Tibial nerve (tissue), 4 donors: ENCODE measurements at regions not wholly inside any gene's neighbourhood (a gene's known extent, or its start where the extent isn't known, plus 50 kb on each side); places are given as distances from the start of the nearest gene placed in this dataset.

Experiments
- DNase-seq, 2 donors: peaks; one replicate each; pipeline ENCODE4 v3.0.0-alpha.2; 2019; ENCODE audit warnings: low spot score in 2 of 2
- H3K27ac ChIP-seq, 4 donors: fragments of 200-600 bp; sonication (generic) in 3 of 4; one replicate each; pipeline ENCODE4 v1.5.1; 2017 to 2019; ENCODE audit warnings: mild to moderate bottlenecking in 1 of 4
- H3K27me3 ChIP-seq, 2 donors: fragments of 200-600 bp; sonication (generic) in 1 of 2; one replicate each; pipeline versions ENCODE4 v1.5.1 to v1.6.0; 2017 to 2019
- H3K36me3 ChIP-seq, 3 donors: fragments of 200-600 bp; sonication (generic); one replicate each; pipeline ENCODE4 v1.5.1; 2018 to 2019
- H3K4me1 ChIP-seq, 4 donors: fragments of 200-600 bp; sonication (generic) in 3 of 4; one replicate each; pipeline ENCODE4 v1.5.1; 2017 to 2019
- H3K4me3 ChIP-seq, 4 donors: fragments of 200-600 bp; sonication (generic) in 3 of 4; one replicate each; pipeline ENCODE4 v1.5.1; 2017 to 2019; ENCODE audit warnings: mild to moderate bottlenecking in 1 of 4, moderate library complexity in 1 of 4
- H3K9me3 ChIP-seq, 4 donors: fragments of 200-600 bp; sonication (generic) in 3 of 4; one replicate each; pipeline ENCODE4 v1.5.1; 2017 to 2019
- CTCF ChIP-seq, 5 experiments: fragments of 200-600 bp in 3 of 5; fragments of 450-650 bp in 2 of 5; sonication (generic) in 3 of 5; IDR thresholded peaks; one replicate each; pipeline ENCODE4 v1.5.1; 2016 to 2019; ENCODE audit warnings: antibody characterized with exemption in 5 of 5, mild to moderate bottlenecking in 3 of 5, moderate library complexity in 2 of 5
- EP300 ChIP-seq, 2 donors: sonication (generic); formaldehyde crosslinking; IDR thresholded peaks; one replicate each; pipeline ENCODE4 v1.6.1; 2017; ENCODE audit warnings: antibody characterized with exemption in 2 of 2, mild to moderate bottlenecking in 1 of 2
- POLR2A ChIP-seq, 2 donors: fragments of 450-650 bp; IDR thresholded peaks; one replicate each; pipeline ENCODE4 v1.6.1; 2017; ENCODE audit warnings: antibody characterized with exemption in 2 of 2, mild to moderate bottlenecking in 2 of 2, moderate library complexity in 2 of 2
- WGBS, 2 donors: methylation state at CpG; one replicate each; pipeline ENCODE4 v1.1.5; 2018; 5-methylcytosine and 5-hydroxymethylcytosine counted together

- Histone ChIP-seq H3K27ac (no peak overlapping the region), H3K4me1 (peaks cover 0 to 36% (median 5%) of the 10 kb centered on the region in 4 donors), H3K9me3 (no peaks in the 10 kb centered on the region), H3K27me3 (no peaks in the 10 kb centered on the region), H3K36me3 (no peaks in the 10 kb centered on the region), H3K4me3 (no peak overlapping the region)
- TF ChIP-seq EP300 (IDR thresholded peaks at IDR 0.05) (no peak), POLR2A (IDR thresholded peaks at IDR 0.05) (no peak), CTCF (IDR thresholded peaks at IDR 0.05) (no peak)
- DNase-seq, result no peak
- 80 to 82% methylated on average over 6 of the region's 6 CpGs for WGBS, 2 donors
Measured at GRCh38 chr1:112319371-112320040, 76.5 kb upstream of the CTTNBP2NL start.

GRCh38 chr1:112320058-112320457 is 76.0 kb upstream of the CTTNBP2NL start:
- TF ChIP-seq POLR2A (IDR thresholded peaks at IDR 0.05) (no peak), CTCF (IDR thresholded peaks at IDR 0.05) (no peak), EP300 (IDR thresholded peaks at IDR 0.05) (no peak)
- Histone ChIP-seq H3K9me3 (no peaks in the 10 kb centered on the region), H3K4me1 (peaks cover 0 to 36% (median 5%) of the 10 kb centered on the region in 4 donors), H3K4me3 (no peak overlapping the region), H3K36me3 (no peaks in the 10 kb centered on the region), H3K27me3 (no peaks in the 10 kb centered on the region), H3K27ac (no peak overlapping the region)
- DNase-seq, result no peak
- WGBS, 2 donors, result 72 to 91% methylated on average over 2 of the region's 2 CpGs

GRCh38 chr1:112322018-112322417 is 74.0 kb upstream of the CTTNBP2NL start:
- Histone ChIP-seq H3K4me3 (no peak overlapping the region), H3K9me3 (no peaks in the 10 kb centered on the region), H3K27ac (no peak overlapping the region), H3K27me3 (no peaks in the 10 kb centered on the region), H3K36me3 (no peaks in the 10 kb centered on the region), H3K4me1 (peaks cover 0 to 28% (median 5%) of the 10 kb centered on the region in 4 donors)
- WGBS, 2 donors, result 78 to 85% methylated on average over 7 of the region's 7 CpGs
- TF ChIP-seq CTCF (IDR thresholded peaks at IDR 0.05), result no peak
- TF ChIP-seq EP300 (IDR thresholded peaks at IDR 0.05), result no peak
- TF ChIP-seq POLR2A (IDR thresholded peaks at IDR 0.05), result no peak
- DNase-seq, result no peak

- Histone ChIP-seq H3K4me1 (peaks cover 0 to 18% (median 2%) of the 10 kb centered on the region in 4 donors), H3K9me3 (no peaks in the 10 kb centered on the region), H3K4me3 (no peak overlapping the region), H3K27ac (no peak overlapping the region), H3K27me3 (no peaks in the 10 kb centered on the region), H3K36me3 (no peaks in the 10 kb centered on the region)
- DNase-seq, result no peak
- TF ChIP-seq CTCF (IDR thresholded peaks at IDR 0.05) (no peak), EP300 (IDR thresholded peaks at IDR 0.05) (no peak), POLR2A (IDR thresholded peaks at IDR 0.05) (no peak)
- 65 to 82% methylated on average over 4 of the region's 4 CpGs for WGBS, 2 donors
Measured at GRCh38 chr1:112322983-112323678, 72.9 kb upstream of the CTTNBP2NL start.

GRCh38 chr1:112325504-112325903 is 70.5 kb upstream of the CTTNBP2NL start:
- Histone ChIP-seq H3K4me3 (no peak overlapping the region), H3K4me1 (peaks cover 0 to 4% (median 0%) of the 10 kb centered on the region in 4 donors), H3K36me3 (no peaks in the 10 kb centered on the region), H3K27me3 (no peaks in the 10 kb centered on the region), H3K27ac (no peak overlapping the region), H3K9me3 (no peaks in the 10 kb centered on the region)
- TF ChIP-seq EP300 (IDR thresholded peaks at IDR 0.05), result no peak
- no peak for TF ChIP-seq POLR2A (IDR thresholded peaks at IDR 0.05)
- TF ChIP-seq CTCF (IDR thresholded peaks at IDR 0.05), result no peak
- WGBS, 2 donors, result 12 to 28% methylated on average over 9 to 15 of the region's 15 CpGs
- DNase-seq, result no peak
